IMR-90 (cell line): ENCODE measurements at regions not wholly inside any gene's neighbourhood (a gene's known extent, or its start where the extent isn't known, plus 50 kb on each side); places are given as distances from the start of the nearest gene placed in this dataset.

Experiments
- ATAC-seq: fragments of 200-7000 bp; cut with Tn5 transposase; 2 replicates; pipeline ENCODE4 v1.9.1; 2020; ENCODE audit warnings: low read depth, mild to moderate bottlenecking, moderate library complexity
- BruUV-seq: library from RNA; stranded (reverse); fragments of 400-500 nt; replicated peaks from 2 replicates; lab custom pipeline; 2021; lab: Mats Ljungman, UMichigan
- CTCF ChIA-PET: fragments of 300-600 bp; formaldehyde crosslinking; extraction: SDS; loops from one replicate; lab custom pipeline; 2021; ENCODE audit warnings: antibody characterized with exemption; lab: Yijun Ruan, JAX
- POLR2A ChIA-PET: fragments of 300-600 bp; sonication (Branson Sonifier 250); formaldehyde crosslinking; loops from one replicate; lab custom pipeline; 2022; ENCODE audit warnings: antibody characterized with exemption; ENCODE audit not compliant: unreplicated experiment; lab: Charles Lee
- DNase-seq: peaks from one replicate; pipeline ENCODE4 v3.0.0; 2013
- H2AFZ ChIP-seq: replicated peaks from 2 replicates; pipeline ENCODE3; 2013; ENCODE audit warnings: low read length, mild to moderate bottlenecking; ENCODE audit not compliant: poor library complexity
- H2AK5ac ChIP-seq: 2 replicates; pipeline ENCODE4 v1.6.1; 2013; ENCODE audit warnings: low read depth, low read length, inconsistent platforms
- H2AK9ac ChIP-seq: replicated peaks from 2 replicates; pipeline ENCODE3; 2013; ENCODE audit warnings: mild to moderate bottlenecking, low read depth, low read length, moderate library complexity; ENCODE audit not compliant: poor library complexity
- H2BK120ac ChIP-seq: 2 replicates; pipeline ENCODE4 v1.6.1; 2013; ENCODE audit warnings: low read depth, low read length, inconsistent platforms
- H2BK15ac ChIP-seq: 3 replicates; pipeline ENCODE4 v1.6.1; 2013; ENCODE audit warnings: low read depth, low read length, inconsistent platforms
- H2BK20ac ChIP-seq: 2 replicates; pipeline ENCODE4 v1.6.1; 2013; ENCODE audit warnings: low read depth, mild to moderate bottlenecking, inconsistent platforms, low read length, moderate library complexity
- H2BK5ac ChIP-seq: 2 replicates; pipeline ENCODE4 v1.6.1; 2013; ENCODE audit warnings: mild to moderate bottlenecking, low read depth, low read length, inconsistent platforms; ENCODE audit not compliant: poor library complexity, severe bottlenecking
- H3K14ac ChIP-seq: replicated peaks from 2 replicates; pipeline ENCODE4 v1.6.1; 2013; ENCODE audit warnings: low read depth, low read length, inconsistent platforms
- H3K18ac ChIP-seq: 2 replicates; pipeline ENCODE4 v1.6.1; 2013; ENCODE audit warnings: low read depth, low read length, control low read depth
- H3K23ac ChIP-seq: 2 replicates; pipeline ENCODE4 v1.6.1; 2013; ENCODE audit warnings: low read depth, low read length, inconsistent platforms
- H3K27ac ChIP-seq: 2 replicates; pipeline ENCODE4 v1.5.1; 2013; ENCODE audit warnings: mild to moderate bottlenecking, control low read depth, low read length; ENCODE audit not compliant: insufficient read depth
- H3K27me3 ChIP-seq: 2 replicates; pipeline ENCODE4 v1.6.1; 2013; ENCODE audit warnings: low read length; ENCODE audit not compliant: control insufficient read depth, insufficient read depth
- H3K36me3 ChIP-seq: 2 replicates; pipeline ENCODE4 v1.6.1; 2013; ENCODE audit warnings: low read length, mixed read lengths; ENCODE audit not compliant: control insufficient read depth, insufficient read depth
- H3K4ac ChIP-seq: 2 replicates; pipeline ENCODE4 v1.6.1; 2013; ENCODE audit warnings: low read depth, low read length, inconsistent platforms
- H3K4me1 ChIP-seq: 2 replicates; pipeline ENCODE4 v1.6.1; 2013; ENCODE audit warnings: low read length, mixed read lengths; ENCODE audit not compliant: control insufficient read depth, insufficient read depth
- H3K4me2 ChIP-seq: 2 replicates; pipeline ENCODE4 v1.6.1; 2013; ENCODE audit warnings: low read depth, mild to moderate bottlenecking, control low read depth, low read length, moderate library complexity
- H3K4me3 ChIP-seq: 2 replicates; pipeline ENCODE4 v1.5.1; 2013; ENCODE audit warnings: low read depth, mild to moderate bottlenecking, control low read depth, low read length, moderate library complexity; ENCODE audit not compliant: insufficient read depth
- H3K56ac ChIP-seq: 2 replicates; pipeline ENCODE4 v1.6.1; 2013; ENCODE audit warnings: low read length, inconsistent platforms; ENCODE audit not compliant: insufficient read depth; ENCODE audit errors: extremely low read depth
- H3K79me1 ChIP-seq, 2 experiments: 2 replicates each; pipeline ENCODE4 v1.6.1; 2013; ENCODE audit warnings: low read length in 2 of 2, inconsistent platforms in 1 of 2, low read depth in 1 of 2
- H3K9ac ChIP-seq: 2 replicates; pipeline ENCODE4 v1.6.1; 2013; ENCODE audit warnings: low read depth, low read length, control low read depth
- H3K9me1 ChIP-seq: 2 replicates; pipeline ENCODE4 v1.6.1; 2013; ENCODE audit warnings: low read length, inconsistent platforms; ENCODE audit not compliant: insufficient read depth
- H3K9me3 ChIP-seq: 2 replicates; pipeline ENCODE4 v1.6.1; 2013; ENCODE audit warnings: low read length; ENCODE audit not compliant: control insufficient read depth, insufficient read depth
- H4K20me1 ChIP-seq: 2 replicates; pipeline ENCODE4 v1.6.1; 2013; ENCODE audit warnings: low read length, inconsistent platforms; ENCODE audit not compliant: insufficient read depth
- H4K5ac ChIP-seq: 2 replicates; pipeline ENCODE4 v1.6.1; 2013; ENCODE audit warnings: mild to moderate bottlenecking, low read depth, low read length, control low read depth
- H4K8ac ChIP-seq, 2 experiments: 2 replicates each; pipeline ENCODE4 v1.6.1; 2013; ENCODE audit warnings: low read depth in 2 of 2, low read length in 2 of 2, control low read depth in 1 of 2, inconsistent platforms in 1 of 2
- H4K91ac ChIP-seq: 2 replicates; pipeline ENCODE4 v1.6.1; 2013; ENCODE audit warnings: low read depth, low read length, inconsistent platforms; ENCODE audit not compliant: insufficient read depth
- CHD1 ChIP-seq: IDR thresholded peaks from 2 replicates; pipeline ENCODE4 v1.6.1; 2012; ENCODE audit warnings: low read depth, low read length, improper control_type of control experiment
- CTCF ChIP-seq: conservative IDR thresholded peaks from 2 replicates; pipeline ENCODE4 v1.5.1; 2012; ENCODE audit warnings: mild to moderate bottlenecking, low read depth, low read length, improper control_type of control experiment
- RAD21 ChIP-seq: IDR thresholded peaks from 2 replicates; pipeline ENCODE4 v1.6.1; 2012; ENCODE audit warnings: low read length, improper control_type of control experiment
- RCOR1 ChIP-seq: IDR thresholded peaks from 2 replicates; pipeline ENCODE4 v1.6.1; 2012; ENCODE audit warnings: mild to moderate bottlenecking, low read length, improper control_type of control experiment; ENCODE audit not compliant: insufficient replicate concordance
- WGBS, 2 experiments: methylation state at CpG; one replicate each; pipeline versions ENCODE4 v1.1.5 to v1.1.7; 2013; ENCODE audit warnings: missing lambda C conversion rate in 2 of 2; ENCODE audit not compliant: insufficient read length in 1 of 2; ENCODE audit errors: extremely low coverage in 2 of 2; 5-methylcytosine and 5-hydroxymethylcytosine counted together
- dilution Hi-C: fragments of 300-500 bp; cut with HindIII; formaldehyde crosslinking; loops from one replicate; pipeline ENCODE4 v1.14.3; 2018; ENCODE audit warnings: low sequenced_read_pairs; ENCODE audit not compliant: unreplicated experiment
- in situ Hi-C: fragments of 300-500 bp; cut with MboI; formaldehyde crosslinking; loops from 3 replicates; pipeline ENCODE4 v1.14.3; 2019; ENCODE audit warnings: low sequenced_read_pairs, inconsistent platforms, mixed read lengths
- intact Hi-C: fragments of 100-400 bp; cut with micrococcal nuclease; formaldehyde crosslinking; loops from 2 replicates; pipeline ENCODE4 v1.10.0; 2022

GRCh38 chr12:67025543-67026114, 243.5 kb upstream of the CAND1 start:
- ChIA-PET CTCF (interaction anchor here (0.7 to 1.0 kb wide), 2 partner anchors 12 to 48 kb away, joined by 3 to 5 read pairs; no protein-coding TSS in a partner anchor), POLR2A (no interaction called here)
- Histone ChIP-seq H4K5ac (no peak overlapping the region), H3K4me1 (no peaks in the 10 kb centered on the region), H2AK9ac (no peak overlapping the region), H3K14ac (no peak overlapping the region), H3K4ac (no peak overlapping the region), H3K18ac (no peak overlapping the region), H3K4me3 (no peak overlapping the region), H3K79me1 (no peaks in the 10 kb centered on the region), H2BK120ac (no peak overlapping the region), H2AFZ (no peak overlapping the region), H2BK5ac (no peak overlapping the region), H2BK20ac (no peak overlapping the region), H3K9ac (no peak overlapping the region), H3K23ac (no peak overlapping the region), H3K27ac (no peak overlapping the region), H4K91ac (no peak overlapping the region), H3K9me1 (no peaks in the 10 kb centered on the region), H3K4me2 (no peak overlapping the region), H3K36me3 (no peaks in the 10 kb centered on the region), H3K56ac (no peak overlapping the region), H4K8ac (no peak overlapping the region), H4K20me1 (no peaks in the 10 kb centered on the region), H3K9me3 (no peaks in the 10 kb centered on the region), H3K27me3 (no peaks in the 10 kb centered on the region), H2AK5ac (no peak overlapping the region), H2BK15ac (no peak overlapping the region)
- no CpG with 5 or more reads among the region's 7 CpGs for WGBS, 2 experiments
- TF ChIP-seq CHD1, result no peak
- no peak for TF ChIP-seq RCOR1
- peak; percentile 35 for TF ChIP-seq CTCF
- peak; percentile 39; the same call in 1 of the 2 replicates for TF ChIP-seq RAD21
- no TSS peak for BruUV-seq
- no peak for DNase-seq
- no peak for ATAC-seq
- dilution Hi-C loops (no loop called here), intact Hi-C loops (no loop called here), in situ Hi-C loops (no loop called here)
